HEK293 (cell line): ENCODE measurements at regions not wholly inside any gene's neighbourhood (a gene's known extent, or its start where the extent isn't known, plus 50 kb on each side); places are given as distances from the start of the nearest gene placed in this dataset.

Experiments used
- IKZF3 ChIP-seq: fragments of 450-650 bp; IDR thresholded peaks from 2 replicates; pipeline ENCODE4 v1.5.0; 2018; ENCODE audit warnings: missing biosample characterization, mild to moderate bottlenecking, missing genetic modification characterization, moderate library complexity
- MYNN ChIP-seq: fragments of 450-650 bp; formaldehyde crosslinking; IDR thresholded peaks from 2 replicates; pipeline ENCODE4 v1.5.1; 2016; ENCODE audit warnings: missing biosample characterization, missing genetic modification characterization, borderline replicate concordance
- PRDM1 ChIP-seq: fragments of 450-650 bp; formaldehyde crosslinking; IDR thresholded peaks from 2 replicates; pipeline ENCODE4; 2016; ENCODE audit warnings: missing biosample characterization, missing genetic modification characterization
- ZNF138 ChIP-seq: fragments of 450-650 bp; formaldehyde crosslinking; IDR thresholded peaks from 2 replicates; pipeline ENCODE4 v1.5.1; 2016; ENCODE audit warnings: missing biosample characterization, missing genetic modification characterization, borderline replicate concordance
- ZNF174 ChIP-seq: fragments of 450-650 bp; formaldehyde crosslinking; IDR thresholded peaks from 2 replicates; pipeline ENCODE4 v1.5.0; 2017; ENCODE audit warnings: missing biosample characterization, mild to moderate bottlenecking, missing genetic modification characterization
- ZNF175 ChIP-seq: fragments of 450-650 bp; formaldehyde crosslinking; IDR thresholded peaks from 2 replicates; pipeline ENCODE4 v1.5.1; 2016; ENCODE audit warnings: missing biosample characterization, missing genetic modification characterization
- ZNF239 ChIP-seq: fragments of 450-650 bp; formaldehyde crosslinking; IDR thresholded peaks from 2 replicates; pipeline ENCODE4 v1.5.1; 2016; ENCODE audit warnings: missing biosample characterization, missing genetic modification characterization
- ZNF24 ChIP-seq: fragments of 450-650 bp; formaldehyde crosslinking; IDR thresholded peaks from 2 replicates; pipeline ENCODE4 v1.5.1; 2016; ENCODE audit warnings: missing biosample characterization, missing genetic modification characterization
- ZNF302 ChIP-seq: fragments of 450-650 bp; formaldehyde crosslinking; IDR thresholded peaks from 2 replicates; pipeline ENCODE4 v1.5.1; 2016; ENCODE audit warnings: missing biosample characterization, missing genetic modification characterization, low read depth
- ZNF658 ChIP-seq: fragments of 450-650 bp; formaldehyde crosslinking; IDR thresholded peaks from 2 replicates; pipeline ENCODE4; 2016; ENCODE audit warnings: missing biosample characterization, missing genetic modification characterization
- ZNF830 ChIP-seq: fragments of 450-650 bp; IDR thresholded peaks from 2 replicates; pipeline ENCODE4 v1.5.0; 2018; ENCODE audit warnings: missing biosample characterization, missing genetic modification characterization, low read depth, mild to moderate bottlenecking, moderate library complexity
- TF ChIP-seq, protein P1 (sequence below): fragments of 450-650 bp; formaldehyde crosslinking; IDR thresholded peaks from 2 replicates; pipeline ENCODE4 v1.5.1; 2016; ENCODE audit warnings: missing biosample characterization, missing genetic modification characterization
- TF ChIP-seq, protein P2 (sequence below): fragments of 450-650 bp; formaldehyde crosslinking; IDR thresholded peaks from 2 replicates; pipeline ENCODE4 v1.5.1; 2017; ENCODE audit warnings: missing biosample characterization, missing genetic modification characterization

- TF ChIP-seq ZNF239 (tag by site-specific recombination): no peak
- no peak for TF ChIP-seq ZNF302 (tag by site-specific recombination)
- TF ChIP-seq PRDM1 (tag by site-specific recombination): no peak
- no peak for TF ChIP-seq MYNN (tag by site-specific recombination)
- TF ChIP-seq, protein P1, sequence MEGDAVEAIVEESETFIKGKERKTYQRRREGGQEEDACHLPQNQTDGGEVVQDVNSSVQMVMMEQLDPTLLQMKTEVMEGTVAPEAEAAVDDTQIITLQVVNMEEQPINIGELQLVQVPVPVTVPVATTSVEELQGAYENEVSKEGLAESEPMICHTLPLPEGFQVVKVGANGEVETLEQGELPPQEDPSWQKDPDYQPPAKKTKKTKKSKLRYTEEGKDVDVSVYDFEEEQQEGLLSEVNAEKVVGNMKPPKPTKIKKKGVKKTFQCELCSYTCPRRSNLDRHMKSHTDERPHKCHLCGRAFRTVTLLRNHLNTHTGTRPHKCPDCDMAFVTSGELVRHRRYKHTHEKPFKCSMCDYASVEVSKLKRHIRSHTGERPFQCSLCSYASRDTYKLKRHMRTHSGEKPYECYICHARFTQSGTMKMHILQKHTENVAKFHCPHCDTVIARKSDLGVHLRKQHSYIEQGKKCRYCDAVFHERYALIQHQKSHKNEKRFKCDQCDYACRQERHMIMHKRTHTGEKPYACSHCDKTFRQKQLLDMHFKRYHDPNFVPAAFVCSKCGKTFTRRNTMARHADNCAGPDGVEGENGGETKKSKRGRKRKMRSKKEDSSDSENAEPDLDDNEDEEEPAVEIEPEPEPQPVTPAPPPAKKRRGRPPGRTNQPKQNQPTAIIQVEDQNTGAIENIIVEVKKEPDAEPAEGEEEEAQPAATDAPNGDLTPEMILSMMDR (tag by site-specific recombination): no peak
- no peak for TF ChIP-seq ZNF658
- TF ChIP-seq IKZF3 (tag by site-specific recombination): no peak
- no peak for TF ChIP-seq ZNF138 (tag by site-specific recombination)
- TF ChIP-seq, protein P2, sequence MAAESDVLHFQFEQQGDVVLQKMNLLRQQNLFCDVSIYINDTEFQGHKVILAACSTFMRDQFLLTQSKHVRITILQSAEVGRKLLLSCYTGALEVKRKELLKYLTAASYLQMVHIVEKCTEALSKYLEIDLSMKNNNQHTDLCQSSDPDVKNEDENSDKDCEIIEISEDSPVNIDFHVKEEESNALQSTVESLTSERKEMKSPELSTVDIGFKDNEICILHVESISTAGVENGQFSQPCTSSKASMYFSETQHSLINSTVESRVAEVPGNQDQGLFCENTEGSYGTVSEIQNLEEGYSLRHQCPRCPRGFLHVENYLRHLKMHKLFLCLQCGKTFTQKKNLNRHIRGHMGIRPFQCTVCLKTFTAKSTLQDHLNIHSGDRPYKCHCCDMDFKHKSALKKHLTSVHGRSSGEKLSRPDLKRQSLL (tag by site-specific recombination): no peak
- TF ChIP-seq ZNF830 (tag by site-specific recombination): no peak
- TF ChIP-seq ZNF174 (tag by site-specific recombination): no peak
- no peak for TF ChIP-seq ZNF175 (tag by site-specific recombination)
- TF ChIP-seq ZNF24 (tag by site-specific recombination): no peak
These were observed 1356.2 kb downstream of the MAT2B start for GRCh38 chr5:164861610-164862009.
